ENCODE measurements at regions not wholly inside any gene's neighbourhood (a gene's known extent, or its start where the extent isn't known, plus 50 kb on each side); places are given as distances from the start of the nearest gene placed in this dataset.

DNA sequence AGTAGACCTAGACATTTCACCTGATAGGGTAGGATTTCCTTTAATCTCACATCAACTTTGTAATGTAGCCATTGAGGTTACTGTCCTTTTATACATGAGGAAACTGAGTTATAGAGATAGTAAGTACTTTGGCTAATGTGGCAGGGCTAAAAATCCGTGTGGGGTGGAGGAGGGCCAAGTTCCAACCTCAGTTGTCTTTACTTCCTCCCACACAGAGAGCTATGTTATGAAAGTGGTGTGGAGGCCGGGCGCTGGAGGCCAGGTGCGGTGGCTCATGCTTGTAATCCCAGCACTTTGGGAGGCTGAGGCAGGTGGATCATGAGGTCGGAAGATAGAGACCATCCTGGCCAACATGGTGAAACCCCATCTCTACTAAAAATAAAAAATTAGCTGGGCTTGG lies 173.3 kb downstream of the PALM2AKAP2 start:
- no peak overlapping the region for H2AFZ ChIP-seq (replicated peaks)
- Mint-ChIP-seq H3K27ac (no peak overlapping the region), H3K36me3 (no peaks in the 10 kb centered on the region), H3K4me1 (peaks cover 34% of the 10 kb centered on the region), H3K4me3 (no peak overlapping the region), H3K9me3 (no peaks in the 10 kb centered on the region), H3K27me3 (ENCODE audit: insufficient read depth, low read depth) (peaks cover 2% of the 10 kb centered on the region)
- H3F3A ChIP-seq (ENCODE audit: low read depth) = peaks cover 17% of the 10 kb centered on the region
- H3K4me1 ChIP-seq = peaks cover 23% of the 10 kb centered on the region
- no peaks in the 10 kb centered on the region for H3K27me3 ChIP-seq
- no peak overlapping the region for H3K4me3 ChIP-seq
- no peaks in the 10 kb centered on the region for H3K9me3 ChIP-seq (ENCODE audit: low read depth)
- no peaks in the 10 kb centered on the region for H4K20me1 ChIP-seq (ENCODE audit: low read depth)
- no peak overlapping the region for H3K27ac ChIP-seq
- H3K4me2 ChIP-seq = no peak overlapping the region
- no peak for TF ChIP-seq EZH2 (IDR thresholded peaks at IDR 0.05)
- TF ChIP-seq, protein P1, sequence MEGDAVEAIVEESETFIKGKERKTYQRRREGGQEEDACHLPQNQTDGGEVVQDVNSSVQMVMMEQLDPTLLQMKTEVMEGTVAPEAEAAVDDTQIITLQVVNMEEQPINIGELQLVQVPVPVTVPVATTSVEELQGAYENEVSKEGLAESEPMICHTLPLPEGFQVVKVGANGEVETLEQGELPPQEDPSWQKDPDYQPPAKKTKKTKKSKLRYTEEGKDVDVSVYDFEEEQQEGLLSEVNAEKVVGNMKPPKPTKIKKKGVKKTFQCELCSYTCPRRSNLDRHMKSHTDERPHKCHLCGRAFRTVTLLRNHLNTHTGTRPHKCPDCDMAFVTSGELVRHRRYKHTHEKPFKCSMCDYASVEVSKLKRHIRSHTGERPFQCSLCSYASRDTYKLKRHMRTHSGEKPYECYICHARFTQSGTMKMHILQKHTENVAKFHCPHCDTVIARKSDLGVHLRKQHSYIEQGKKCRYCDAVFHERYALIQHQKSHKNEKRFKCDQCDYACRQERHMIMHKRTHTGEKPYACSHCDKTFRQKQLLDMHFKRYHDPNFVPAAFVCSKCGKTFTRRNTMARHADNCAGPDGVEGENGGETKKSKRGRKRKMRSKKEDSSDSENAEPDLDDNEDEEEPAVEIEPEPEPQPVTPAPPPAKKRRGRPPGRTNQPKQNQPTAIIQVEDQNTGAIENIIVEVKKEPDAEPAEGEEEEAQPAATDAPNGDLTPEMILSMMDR (IDR thresholded peaks at IDR 0.05) = no peak
- TF ChIP-seq EZH2phosphoT487 (IDR thresholded peaks at IDR 0.05) = no peak
- H3K79me2 ChIP-seq (ENCODE audit: low read depth) = no peaks in the 10 kb centered on the region
- H3K9ac ChIP-seq = no peak overlapping the region
- DNase-seq (ENCODE audit: low spot score) = no peak
- H3K36me3 ChIP-seq = no peaks in the 10 kb centered on the region

DNA sequence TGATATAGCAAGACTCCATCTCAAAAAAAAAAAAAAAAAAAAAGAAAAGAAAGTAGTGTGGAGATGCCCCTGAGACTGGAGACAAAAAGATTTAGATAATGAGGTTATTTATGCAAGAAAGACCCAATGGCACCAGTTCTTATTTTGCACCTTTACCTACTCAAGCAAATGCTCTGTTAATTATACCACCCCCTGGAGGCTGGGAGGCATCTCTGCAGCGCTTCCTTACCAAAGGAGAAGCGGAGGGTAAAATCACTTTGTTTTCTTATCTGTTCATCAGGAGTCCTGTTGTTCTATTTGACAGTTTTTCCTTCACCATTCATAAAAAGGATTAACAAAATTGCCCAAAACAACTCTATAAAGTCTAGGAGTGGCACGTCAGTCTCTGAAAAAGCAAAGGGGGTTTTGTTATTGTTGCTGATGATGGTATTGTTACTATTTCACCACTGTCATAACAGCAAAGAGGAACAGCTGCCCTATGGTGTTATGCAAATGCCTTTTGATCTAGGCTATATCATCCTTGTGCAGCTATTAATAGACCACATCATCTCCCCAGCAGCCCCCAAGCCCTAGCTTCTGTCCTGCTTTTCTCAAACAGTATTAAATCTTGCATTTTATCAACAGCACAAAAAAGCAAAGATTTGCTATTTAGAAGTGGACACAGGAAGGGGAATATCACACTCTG lies 174.0 kb downstream of the PALM2AKAP2 start:
- H4K20me1 ChIP-seq (ENCODE audit: low read depth) = no peaks in the 10 kb centered on the region
- Mint-ChIP-seq H3K27me3 (ENCODE audit: insufficient read depth, low read depth) (peaks cover 2% of the 10 kb centered on the region), H3K4me1 (peaks cover 34% of the 10 kb centered on the region), H3K27ac (no peak overlapping the region), H3K4me3 (no peak overlapping the region), H3K36me3 (no peaks in the 10 kb centered on the region), H3K9me3 (no peaks in the 10 kb centered on the region)
- H3K27ac ChIP-seq = no peak overlapping the region
- H3K9me3 ChIP-seq (ENCODE audit: low read depth) = no peaks in the 10 kb centered on the region
- no peaks in the 10 kb centered on the region for H3K27me3 ChIP-seq
- TF ChIP-seq, protein P1 (IDR thresholded peaks at IDR 0.05) = peak; percentile 34
- no peak for TF ChIP-seq EZH2phosphoT487 (IDR thresholded peaks at IDR 0.05)
- H3K4me2 ChIP-seq = no peak overlapping the region
- H3F3A ChIP-seq (ENCODE audit: low read depth) = peaks cover 17% of the 10 kb centered on the region
- DNase-seq (ENCODE audit: low spot score) = no peak
- H3K4me3 ChIP-seq = no peak overlapping the region
- H3K9ac ChIP-seq = no peak overlapping the region
- peaks cover 23% of the 10 kb centered on the region for H3K4me1 ChIP-seq
- H2AFZ ChIP-seq (replicated peaks) = no peak overlapping the region
- no peaks in the 10 kb centered on the region for H3K36me3 ChIP-seq
- H3K79me2 ChIP-seq (ENCODE audit: low read depth) = no peaks in the 10 kb centered on the region

DNA sequence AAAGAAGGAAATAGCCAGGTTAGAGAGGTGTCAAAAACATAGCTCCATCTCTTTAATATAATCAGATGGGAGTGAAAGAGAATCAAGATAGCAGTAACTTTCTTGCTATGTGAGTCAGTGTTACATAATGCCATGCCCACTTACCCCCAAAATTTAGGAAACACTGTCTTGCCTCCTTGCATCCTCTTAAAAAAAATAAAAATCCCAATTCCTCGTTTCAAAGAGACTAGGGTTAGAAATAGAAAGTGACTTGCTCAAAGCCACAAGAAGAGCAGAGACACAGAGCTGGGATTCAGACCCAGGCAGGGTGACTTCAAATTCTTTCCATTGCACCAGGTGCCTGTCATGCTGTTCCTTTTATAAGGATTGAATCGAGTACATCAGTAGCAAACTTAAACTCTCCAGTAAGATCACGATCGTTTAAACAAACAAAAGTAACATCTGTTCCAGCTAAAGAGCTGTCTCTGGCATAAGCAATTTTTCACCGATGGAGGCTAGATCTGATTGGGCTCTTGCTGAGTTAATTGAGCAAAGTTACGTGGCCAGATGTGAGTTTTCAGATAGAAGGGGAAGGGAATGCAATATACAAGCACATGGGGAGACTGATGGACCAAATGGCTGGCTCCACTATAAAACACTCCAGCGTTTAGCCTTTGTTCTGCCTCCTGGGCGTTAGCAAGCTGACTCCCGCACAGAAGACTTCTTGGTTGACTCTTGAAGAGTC lies 176.9 kb downstream of the PALM2AKAP2 start:
- Histone ChIP-seq H3K9ac (no peak overlapping the region), H3K79me2 (ENCODE audit: low read depth) (no peaks in the 10 kb centered on the region), H4K20me1 (ENCODE audit: low read depth) (no peaks in the 10 kb centered on the region), H3K9me3 (ENCODE audit: low read depth) (no peaks in the 10 kb centered on the region), H3K4me1 (peaks cover 23% of the 10 kb centered on the region), H3K27ac (peak overlapping the region; percentile 74), H3K36me3 (no peaks in the 10 kb centered on the region), H3K4me2 (peak overlapping the region; percentile 49), H3F3A (ENCODE audit: low read depth) (peaks cover 17% of the 10 kb centered on the region), H2AFZ (replicated peaks) (peak overlapping the region; percentile 80), H3K4me3 (no peak overlapping the region), H3K27me3 (no peaks in the 10 kb centered on the region)
- Mint-ChIP-seq H3K4me3 (no peak overlapping the region), H3K9me3 (no peaks in the 10 kb centered on the region), H3K4me1 (peaks cover 34% of the 10 kb centered on the region), H3K27me3 (ENCODE audit: insufficient read depth, low read depth) (no peaks in the 10 kb centered on the region), H3K36me3 (no peaks in the 10 kb centered on the region), H3K27ac (peak overlapping the region; percentile 3)
- DNase-seq (ENCODE audit: low spot score) = peak; percentile 55
- TF ChIP-seq, protein P1 (IDR thresholded peaks at IDR 0.05) = no peak
- TF ChIP-seq EZH2 (IDR thresholded peaks at IDR 0.05) (no peak), EZH2phosphoT487 (IDR thresholded peaks at IDR 0.05) (no peak)
